ENCODE measurements at regions not wholly inside any gene's neighbourhood (a gene's known extent, or its start where the extent isn't known, plus 50 kb on each side); places are given as distances from the start of the nearest gene placed in this dataset.

DNA sequence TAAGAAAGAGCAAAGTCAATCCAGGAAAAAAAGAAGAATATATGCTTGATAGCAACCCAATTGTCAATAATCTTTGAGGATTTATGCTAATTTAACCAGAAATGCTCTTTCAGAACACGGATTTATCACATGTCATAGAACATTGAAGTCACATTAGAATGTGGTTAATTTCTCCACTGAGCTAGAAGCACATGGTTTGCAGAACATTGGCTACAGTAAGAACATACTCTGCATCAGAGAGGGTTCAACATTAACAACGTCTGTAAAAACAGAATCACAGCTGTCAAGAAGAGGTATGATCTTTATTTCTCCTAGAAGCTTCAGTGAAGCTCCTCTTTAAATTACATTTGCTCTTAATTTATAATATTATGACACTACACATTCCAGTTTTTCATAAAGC is 619.7 kb upstream of the AGTR1 start:
- DNase-seq (no peak), ATAC-seq (ENCODE audit: low FRiP score in 2 of 2) (no peak)
- 54 to 65% methylated on average over 2 of the region's 2 CpGs for WGBS, 2 donors
- no peak for TF ChIP-seq POLR2A (IDR thresholded peaks at IDR 0.05)
- no peak for TF ChIP-seq EP300 (IDR thresholded peaks at IDR 0.05)
- TF ChIP-seq, protein P1, sequence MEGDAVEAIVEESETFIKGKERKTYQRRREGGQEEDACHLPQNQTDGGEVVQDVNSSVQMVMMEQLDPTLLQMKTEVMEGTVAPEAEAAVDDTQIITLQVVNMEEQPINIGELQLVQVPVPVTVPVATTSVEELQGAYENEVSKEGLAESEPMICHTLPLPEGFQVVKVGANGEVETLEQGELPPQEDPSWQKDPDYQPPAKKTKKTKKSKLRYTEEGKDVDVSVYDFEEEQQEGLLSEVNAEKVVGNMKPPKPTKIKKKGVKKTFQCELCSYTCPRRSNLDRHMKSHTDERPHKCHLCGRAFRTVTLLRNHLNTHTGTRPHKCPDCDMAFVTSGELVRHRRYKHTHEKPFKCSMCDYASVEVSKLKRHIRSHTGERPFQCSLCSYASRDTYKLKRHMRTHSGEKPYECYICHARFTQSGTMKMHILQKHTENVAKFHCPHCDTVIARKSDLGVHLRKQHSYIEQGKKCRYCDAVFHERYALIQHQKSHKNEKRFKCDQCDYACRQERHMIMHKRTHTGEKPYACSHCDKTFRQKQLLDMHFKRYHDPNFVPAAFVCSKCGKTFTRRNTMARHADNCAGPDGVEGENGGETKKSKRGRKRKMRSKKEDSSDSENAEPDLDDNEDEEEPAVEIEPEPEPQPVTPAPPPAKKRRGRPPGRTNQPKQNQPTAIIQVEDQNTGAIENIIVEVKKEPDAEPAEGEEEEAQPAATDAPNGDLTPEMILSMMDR (IDR thresholded peaks at IDR 0.05): no peak
- no peak for TF ChIP-seq POLR2AphosphoS5 (IDR thresholded peaks at IDR 0.05)
- Histone ChIP-seq H3K36me3 (no peaks in the 10 kb centered on the region), H3K27ac (no peak overlapping the region), H3K4me1 (no peaks in the 10 kb centered on the region), H3K4me3 (no peak overlapping the region), H3K9me3 (no peaks in the 10 kb centered on the region), H3K27me3 (no peaks in the 10 kb centered on the region)

DNA sequence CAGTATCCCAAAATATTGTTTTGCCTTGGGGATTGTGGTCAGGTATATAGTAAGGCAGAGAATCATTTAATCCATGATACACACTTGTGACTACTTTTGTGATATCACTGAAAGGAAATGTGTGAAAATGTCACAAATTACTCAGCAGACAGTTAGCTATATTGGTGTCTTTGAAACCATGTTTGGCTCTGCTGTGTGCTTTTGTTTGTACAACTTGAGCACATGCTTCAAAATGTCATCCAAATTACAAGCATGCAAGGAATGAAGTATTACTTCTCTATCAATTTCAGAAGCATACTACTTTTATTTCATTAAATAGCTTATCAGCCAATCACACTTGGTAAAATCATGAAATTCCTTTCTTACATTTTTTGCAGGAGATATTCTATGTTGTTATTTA is 619.0 kb upstream of the AGTR1 start:
- Histone ChIP-seq H3K4me3 (no peak overlapping the region), H3K4me1 (no peaks in the 10 kb centered on the region), H3K36me3 (no peaks in the 10 kb centered on the region), H3K27me3 (no peaks in the 10 kb centered on the region), H3K27ac (no peak overlapping the region), H3K9me3 (no peaks in the 10 kb centered on the region)
- DNase-seq: no peak
- no peak for TF ChIP-seq POLR2A (IDR thresholded peaks at IDR 0.05)
- TF ChIP-seq, protein P1 (IDR thresholded peaks at IDR 0.05): no peak
- no peak for TF ChIP-seq EP300 (IDR thresholded peaks at IDR 0.05)
- TF ChIP-seq POLR2AphosphoS5 (IDR thresholded peaks at IDR 0.05): no peak
- no peak for ATAC-seq (ENCODE audit: low FRiP score in 2 of 2)

DNA sequence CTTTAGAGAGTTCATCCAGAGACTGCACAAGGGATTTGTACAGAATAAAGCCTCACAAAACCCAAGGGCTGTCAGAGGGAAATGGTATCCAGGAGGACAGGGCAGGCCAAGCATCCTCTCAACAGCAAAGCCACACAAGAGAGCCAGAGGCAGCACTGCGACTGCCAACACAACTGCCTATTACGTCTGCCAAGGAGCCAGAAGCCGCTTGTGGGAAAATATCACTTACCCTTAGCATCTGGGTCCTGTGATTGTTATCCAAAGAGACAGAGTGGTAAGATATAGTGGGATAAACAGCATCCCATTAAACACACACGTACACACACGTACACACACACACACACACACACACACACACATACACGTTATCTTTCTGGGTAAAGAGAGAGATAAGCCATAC is 618.3 kb upstream of the AGTR1 start:
- Histone ChIP-seq H3K36me3 (no peaks in the 10 kb centered on the region), H3K27me3 (no peaks in the 10 kb centered on the region), H3K4me1 (no peaks in the 10 kb centered on the region), H3K27ac (no peak overlapping the region), H3K9me3 (no peaks in the 10 kb centered on the region), H3K4me3 (no peak overlapping the region)
- no peak for TF ChIP-seq POLR2AphosphoS5 (IDR thresholded peaks at IDR 0.05)
- TF ChIP-seq POLR2A (IDR thresholded peaks at IDR 0.05): no peak
- no peak for TF ChIP-seq EP300 (IDR thresholded peaks at IDR 0.05)
- TF ChIP-seq, protein P1 (IDR thresholded peaks at IDR 0.05): no peak
- 69 to 78% methylated on average over 6 of the region's 6 CpGs for WGBS, 2 donors
- ATAC-seq (ENCODE audit: low FRiP score in 2 of 2) (no peak), DNase-seq (no peak)

DNA sequence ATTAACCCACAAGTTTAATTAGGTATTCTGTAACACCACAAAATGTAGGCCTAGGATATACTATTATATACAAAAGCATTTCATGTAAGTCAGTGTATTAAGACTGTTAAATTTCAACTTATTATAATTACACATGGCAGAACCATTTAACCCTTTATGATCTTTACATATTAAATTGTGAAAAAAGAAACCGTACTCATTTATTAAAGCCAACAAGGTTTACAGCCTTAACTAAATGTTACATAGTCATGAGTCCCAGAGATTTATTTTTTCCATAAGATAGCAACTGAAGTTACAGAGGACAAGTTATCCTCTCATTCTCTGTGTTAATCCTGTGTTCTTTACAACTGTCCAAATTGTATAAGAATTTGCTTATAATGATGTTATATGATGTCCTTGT is 615.8 kb upstream of the AGTR1 start:
- Histone ChIP-seq H3K4me1 (no peaks in the 10 kb centered on the region), H3K9me3 (no peaks in the 10 kb centered on the region), H3K27ac (no peak overlapping the region), H3K27me3 (no peaks in the 10 kb centered on the region), H3K4me3 (no peak overlapping the region), H3K36me3 (no peaks in the 10 kb centered on the region)
- ATAC-seq (ENCODE audit: low FRiP score in 2 of 2) (no peak), DNase-seq (no peak)
- WGBS, 2 donors: 84 to 100% methylated on average over 1 of the region's 1 CpG
- TF ChIP-seq POLR2AphosphoS5 (IDR thresholded peaks at IDR 0.05) (no peak), POLR2A (IDR thresholded peaks at IDR 0.05) (no peak), EP300 (IDR thresholded peaks at IDR 0.05) (no peak)
- TF ChIP-seq, protein P1 (IDR thresholded peaks at IDR 0.05): no peak

DNA sequence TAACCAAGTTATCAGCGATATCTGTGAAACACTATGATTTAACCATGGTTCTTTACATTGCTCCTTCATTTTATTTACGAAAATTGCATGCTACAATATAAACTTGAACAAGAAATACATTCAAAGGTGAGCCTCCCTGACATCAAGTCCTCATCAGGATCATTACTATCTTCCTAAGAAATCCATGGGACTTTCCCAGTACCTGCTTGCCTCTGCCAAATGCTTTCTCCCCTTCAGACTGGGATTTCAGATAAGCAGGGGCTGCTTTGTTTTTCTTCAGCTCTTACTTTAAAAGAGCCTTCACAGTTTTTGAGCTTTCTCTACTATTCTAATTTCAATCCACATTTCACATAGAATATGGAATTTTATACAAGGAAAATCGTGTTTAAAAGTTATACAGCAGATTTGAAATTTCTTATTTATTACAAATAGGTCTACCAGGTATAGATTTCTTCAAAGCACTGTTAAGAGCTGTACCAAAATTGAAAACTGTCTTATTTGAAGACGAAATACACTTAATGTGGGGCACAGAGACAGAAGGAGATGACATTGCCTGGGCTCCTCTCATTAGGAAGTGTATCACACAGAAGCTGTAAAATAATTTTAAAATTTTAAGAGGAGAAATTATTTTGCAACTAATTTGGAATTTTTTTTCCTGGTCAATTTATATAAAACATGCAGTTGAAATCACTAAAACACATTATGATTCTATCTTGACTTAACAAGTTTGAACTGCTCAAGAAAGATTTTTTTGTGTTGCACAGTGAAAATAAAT is 615.0 kb upstream of the AGTR1 start:
- no peak for ATAC-seq (ENCODE audit: low FRiP score in 2 of 2)
- Histone ChIP-seq H3K27ac (no peak overlapping the region), H3K36me3 (no peaks in the 10 kb centered on the region), H3K4me3 (no peak overlapping the region), H3K9me3 (no peaks in the 10 kb centered on the region), H3K4me1 (no peaks in the 10 kb centered on the region), H3K27me3 (no peaks in the 10 kb centered on the region)
- WGBS, 2 donors: 71 to 74% methylated on average over 4 of the region's 4 CpGs
- DNase-seq: no peak
- no peak for TF ChIP-seq EP300 (IDR thresholded peaks at IDR 0.05)
- no peak for TF ChIP-seq POLR2A (IDR thresholded peaks at IDR 0.05)
- no peak for TF ChIP-seq POLR2AphosphoS5 (IDR thresholded peaks at IDR 0.05)
- TF ChIP-seq, protein P1 (IDR thresholded peaks at IDR 0.05): no peak
